ENCODE measurements at regions not wholly inside any gene's neighbourhood (a gene's known extent, or its start where the extent isn't known, plus 50 kb on each side); places are given as distances from the start of the nearest gene placed in this dataset.

DNA sequence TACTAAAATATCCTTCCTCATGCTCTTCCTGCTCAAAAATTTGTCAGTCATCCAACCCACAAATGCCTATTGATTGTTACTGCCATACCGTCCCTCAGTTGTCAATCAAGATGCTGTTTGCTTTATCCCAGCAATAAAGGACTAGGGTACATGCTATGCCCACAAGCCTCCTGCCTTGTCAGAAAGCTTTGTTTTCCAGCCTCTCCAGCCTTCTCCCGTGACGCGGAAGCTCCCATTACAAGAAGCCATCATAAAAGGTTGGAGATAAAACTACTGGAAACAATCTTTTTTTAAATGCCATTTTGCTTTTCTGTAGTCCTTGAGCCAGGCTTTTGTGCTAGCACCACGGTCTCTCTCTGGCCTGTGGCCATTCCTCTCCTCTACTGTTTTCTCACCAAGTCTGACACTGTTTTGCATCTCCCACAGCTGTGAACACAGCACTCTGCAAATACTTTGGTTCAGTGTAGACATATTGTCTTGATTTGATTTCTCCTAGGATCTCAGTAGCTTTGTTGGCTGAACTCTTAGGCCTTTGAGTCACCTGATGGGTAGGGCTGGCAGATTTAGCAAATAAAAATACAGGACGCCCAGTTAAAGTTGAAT lies 495.7 kb upstream of the JARID2 start:
- Histone ChIP-seq H2AFZ (ENCODE audit: low read depth, low read length) (no peak overlapping the region), H4K20me1 (ENCODE audit: insufficient read depth) (no peaks in the 10 kb centered on the region), H3K9ac (ENCODE audit: low read length) (no peak overlapping the region), H3K9me2 (ENCODE audit: insufficient read depth, low read length) (no peaks in the 10 kb centered on the region), H3K27me3 (ENCODE audit: insufficient read depth, low read depth, low read length) (no peaks in the 10 kb centered on the region), H3K36me3 (ENCODE audit: insufficient read depth, low read length) (no peaks in the 10 kb centered on the region), H3K4me2 (ENCODE audit: low read length) (no peak overlapping the region), H3F3A (ENCODE audit: insufficient read depth, low read length, poor library complexity, severe bottlenecking) (no peaks in the 10 kb centered on the region), H3K9me3 (ENCODE audit: low read length) (no peaks in the 10 kb centered on the region), H3K79me2 (replicated peaks; ENCODE audit: insufficient read depth, low read length) (no peaks in the 10 kb centered on the region), H3K27ac (ENCODE audit: low read length) (no peak overlapping the region), H3K4me3 (ENCODE audit: low read length) (no peak overlapping the region)
- TF ChIP-seq MXI1 (conservative IDR thresholded peaks at IDR 0.05; ENCODE audit: poor library complexity, severe bottlenecking), result no peak
- TF ChIP-seq POLR2AphosphoS5 (IDR thresholded peaks at IDR 0.05), result no peak
- no peak for TF ChIP-seq RAD21 (conservative IDR thresholded peaks at IDR 0.05)
- no peak for TF ChIP-seq EZH2 (IDR thresholded peaks at IDR 0.05; ENCODE audit: borderline replicate concordance, insufficient read depth, low read length, poor library complexity, severe bottlenecking)
- no peak for TF ChIP-seq TAF1 (IDR thresholded peaks at IDR 0.05; ENCODE audit: low read depth)
- TF ChIP-seq, protein P1, sequence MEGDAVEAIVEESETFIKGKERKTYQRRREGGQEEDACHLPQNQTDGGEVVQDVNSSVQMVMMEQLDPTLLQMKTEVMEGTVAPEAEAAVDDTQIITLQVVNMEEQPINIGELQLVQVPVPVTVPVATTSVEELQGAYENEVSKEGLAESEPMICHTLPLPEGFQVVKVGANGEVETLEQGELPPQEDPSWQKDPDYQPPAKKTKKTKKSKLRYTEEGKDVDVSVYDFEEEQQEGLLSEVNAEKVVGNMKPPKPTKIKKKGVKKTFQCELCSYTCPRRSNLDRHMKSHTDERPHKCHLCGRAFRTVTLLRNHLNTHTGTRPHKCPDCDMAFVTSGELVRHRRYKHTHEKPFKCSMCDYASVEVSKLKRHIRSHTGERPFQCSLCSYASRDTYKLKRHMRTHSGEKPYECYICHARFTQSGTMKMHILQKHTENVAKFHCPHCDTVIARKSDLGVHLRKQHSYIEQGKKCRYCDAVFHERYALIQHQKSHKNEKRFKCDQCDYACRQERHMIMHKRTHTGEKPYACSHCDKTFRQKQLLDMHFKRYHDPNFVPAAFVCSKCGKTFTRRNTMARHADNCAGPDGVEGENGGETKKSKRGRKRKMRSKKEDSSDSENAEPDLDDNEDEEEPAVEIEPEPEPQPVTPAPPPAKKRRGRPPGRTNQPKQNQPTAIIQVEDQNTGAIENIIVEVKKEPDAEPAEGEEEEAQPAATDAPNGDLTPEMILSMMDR (IDR thresholded peaks at IDR 0.05; ENCODE audit: poor library complexity, severe bottlenecking), result no peak
- TF ChIP-seq EP300 (conservative IDR thresholded peaks at IDR 0.05; ENCODE audit: poor library complexity, severe bottlenecking), result no peak
- TF ChIP-seq SMC3 (conservative IDR thresholded peaks at IDR 0.05; ENCODE audit: poor library complexity), result no peak
- TF ChIP-seq, protein P2, sequence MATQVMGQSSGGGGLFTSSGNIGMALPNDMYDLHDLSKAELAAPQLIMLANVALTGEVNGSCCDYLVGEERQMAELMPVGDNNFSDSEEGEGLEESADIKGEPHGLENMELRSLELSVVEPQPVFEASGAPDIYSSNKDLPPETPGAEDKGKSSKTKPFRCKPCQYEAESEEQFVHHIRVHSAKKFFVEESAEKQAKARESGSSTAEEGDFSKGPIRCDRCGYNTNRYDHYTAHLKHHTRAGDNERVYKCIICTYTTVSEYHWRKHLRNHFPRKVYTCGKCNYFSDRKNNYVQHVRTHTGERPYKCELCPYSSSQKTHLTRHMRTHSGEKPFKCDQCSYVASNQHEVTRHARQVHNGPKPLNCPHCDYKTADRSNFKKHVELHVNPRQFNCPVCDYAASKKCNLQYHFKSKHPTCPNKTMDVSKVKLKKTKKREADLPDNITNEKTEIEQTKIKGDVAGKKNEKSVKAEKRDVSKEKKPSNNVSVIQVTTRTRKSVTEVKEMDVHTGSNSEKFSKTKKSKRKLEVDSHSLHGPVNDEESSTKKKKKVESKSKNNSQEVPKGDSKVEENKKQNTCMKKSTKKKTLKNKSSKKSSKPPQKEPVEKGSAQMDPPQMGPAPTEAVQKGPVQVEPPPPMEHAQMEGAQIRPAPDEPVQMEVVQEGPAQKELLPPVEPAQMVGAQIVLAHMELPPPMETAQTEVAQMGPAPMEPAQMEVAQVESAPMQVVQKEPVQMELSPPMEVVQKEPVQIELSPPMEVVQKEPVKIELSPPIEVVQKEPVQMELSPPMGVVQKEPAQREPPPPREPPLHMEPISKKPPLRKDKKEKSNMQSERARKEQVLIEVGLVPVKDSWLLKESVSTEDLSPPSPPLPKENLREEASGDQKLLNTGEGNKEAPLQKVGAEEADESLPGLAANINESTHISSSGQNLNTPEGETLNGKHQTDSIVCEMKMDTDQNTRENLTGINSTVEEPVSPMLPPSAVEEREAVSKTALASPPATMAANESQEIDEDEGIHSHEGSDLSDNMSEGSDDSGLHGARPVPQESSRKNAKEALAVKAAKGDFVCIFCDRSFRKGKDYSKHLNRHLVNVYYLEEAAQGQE (IDR thresholded peaks at IDR 0.05; ENCODE audit: borderline replicate concordance), result no peak

DNA sequence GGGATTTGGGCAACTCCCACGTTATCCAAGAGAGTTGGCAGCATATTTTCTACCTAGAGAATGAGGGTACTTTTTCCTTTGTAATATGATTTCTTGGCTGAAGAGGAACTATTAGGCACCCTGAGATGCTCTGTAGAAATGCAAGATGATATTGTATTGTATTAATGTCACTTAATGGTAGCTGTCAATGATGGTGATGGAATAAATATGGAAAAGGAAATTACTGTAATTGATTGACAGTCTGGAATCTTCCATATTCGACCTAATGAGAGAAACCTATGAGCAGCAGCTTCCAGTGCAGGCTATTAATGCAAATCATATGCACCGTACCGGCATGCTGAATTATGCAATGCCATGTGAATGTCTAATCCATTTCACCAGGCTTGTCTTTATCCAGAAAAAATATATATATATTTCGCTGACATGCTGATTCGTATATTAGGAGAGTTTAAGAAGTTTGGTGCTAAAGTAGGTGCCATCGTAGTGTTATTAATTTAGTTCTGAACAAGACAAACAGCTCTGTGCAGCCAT lies 494.2 kb upstream of the JARID2 start:
- Histone ChIP-seq H3K9me2 (ENCODE audit: insufficient read depth, low read length) (no peaks in the 10 kb centered on the region), H3K4me3 (ENCODE audit: low read length) (no peak overlapping the region), H3F3A (ENCODE audit: insufficient read depth, low read length, poor library complexity, severe bottlenecking) (no peaks in the 10 kb centered on the region), H3K79me2 (replicated peaks; ENCODE audit: insufficient read depth, low read length) (no peaks in the 10 kb centered on the region), H3K36me3 (ENCODE audit: insufficient read depth, low read length) (no peaks in the 10 kb centered on the region), H3K4me2 (ENCODE audit: low read length) (no peak overlapping the region), H2AFZ (ENCODE audit: low read depth, low read length) (no peak overlapping the region), H3K27me3 (ENCODE audit: insufficient read depth, low read depth, low read length) (no peaks in the 10 kb centered on the region), H3K27ac (ENCODE audit: low read length) (peak overlapping the region; percentile 54), H4K20me1 (ENCODE audit: insufficient read depth) (no peaks in the 10 kb centered on the region), H3K9me3 (ENCODE audit: low read length) (no peaks in the 10 kb centered on the region), H3K9ac (ENCODE audit: low read length) (no peak overlapping the region)
- TF ChIP-seq EZH2 (IDR thresholded peaks at IDR 0.05; ENCODE audit: borderline replicate concordance, insufficient read depth, low read length, poor library complexity, severe bottlenecking) (no peak), RAD21 (conservative IDR thresholded peaks at IDR 0.05) (peak; percentile 20), TAF1 (IDR thresholded peaks at IDR 0.05; ENCODE audit: low read depth) (no peak), POLR2AphosphoS5 (IDR thresholded peaks at IDR 0.05) (peak; percentile 76), EP300 (conservative IDR thresholded peaks at IDR 0.05; ENCODE audit: poor library complexity, severe bottlenecking) (peak; percentile 75), MXI1 (conservative IDR thresholded peaks at IDR 0.05; ENCODE audit: poor library complexity, severe bottlenecking) (no peak), SMC3 (conservative IDR thresholded peaks at IDR 0.05; ENCODE audit: poor library complexity) (no peak)
- TF ChIP-seq, protein P2 (IDR thresholded peaks at IDR 0.05; ENCODE audit: borderline replicate concordance), result peak; percentile 71
